HEK293T (cell line): ENCODE measurements at regions not wholly inside any gene's neighbourhood (a gene's known extent, or its start where the extent isn't known, plus 50 kb on each side); places are given as distances from the start of the nearest gene placed in this dataset.

ENCODE experiments used
- CTCF ChIA-PET: fragments of 350-600 bp; formaldehyde crosslinking; extraction: SDS; loops from one replicate; lab custom pipeline; 2021; ENCODE audit warnings: antibody characterized with exemption, inconsistent platforms; lab: Yijun Ruan, JAX
- POLR2A ChIA-PET: fragments of 350-600 bp; formaldehyde crosslinking; extraction: SDS; loops from one replicate; lab custom pipeline; 2020; ENCODE audit warnings: antibody characterized with exemption, inconsistent platforms; lab: Yijun Ruan, JAX
- DNase-seq: peaks from one replicate; pipeline ENCODE4 v3.0.0; 2012; ENCODE audit warnings: mixed read lengths; ENCODE audit errors: extremely low spot score
- ARNT ChIP-seq: fragments of 450-650 bp; IDR thresholded peaks from 2 replicates; pipeline ENCODE4 v1.6.1; 2017; ENCODE audit warnings: mild to moderate bottlenecking
- BHLHE40 ChIP-seq: fragments of 450-650 bp; IDR thresholded peaks from 2 replicates; pipeline ENCODE4 v1.6.1; 2016; ENCODE audit warnings: mild to moderate bottlenecking, moderate library complexity, borderline replicate concordance
- CTBP1 ChIP-seq: fragments of 450-650 bp; IDR thresholded peaks from 2 replicates; pipeline ENCODE4 v1.6.1; 2016; ENCODE audit warnings: borderline replicate concordance
- ELF4 ChIP-seq: fragments of 450-650 bp; IDR thresholded peaks from 2 replicates; pipeline ENCODE4 v1.6.1; 2017; ENCODE audit warnings: antibody characterized with exemption
- FOXA1 ChIP-seq: fragments of 450-650 bp; IDR thresholded peaks from 2 replicates; pipeline ENCODE4 v1.6.1; 2016; ENCODE audit warnings: mild to moderate bottlenecking
- FOXK2 ChIP-seq: fragments of 450-650 bp; IDR thresholded peaks from 2 replicates; pipeline ENCODE4 v1.6.1; 2016; ENCODE audit warnings: mild to moderate bottlenecking
- FOXM1 ChIP-seq: fragments of 450-650 bp; IDR thresholded peaks from 2 replicates; pipeline ENCODE4 v1.6.1; 2017; ENCODE audit warnings: mild to moderate bottlenecking, borderline replicate concordance
- HDGF ChIP-seq: fragments of 450-650 bp; IDR thresholded peaks from 2 replicates; pipeline ENCODE4 v1.6.1; 2017; ENCODE audit warnings: antibody characterized with exemption, borderline replicate concordance
- L3MBTL2 ChIP-seq: fragments of 450-650 bp; conservative IDR thresholded peaks from 2 replicates; pipeline ENCODE4 v1.6.1; 2016; ENCODE audit warnings: mild to moderate bottlenecking
- LEF1 ChIP-seq: fragments of 450-650 bp; IDR thresholded peaks from 2 replicates; pipeline ENCODE4 v1.6.1; 2017; ENCODE audit warnings: mild to moderate bottlenecking, borderline replicate concordance
- NFRKB ChIP-seq: fragments of 450-650 bp; IDR thresholded peaks from 2 replicates; pipeline ENCODE4 v1.6.1; 2016; ENCODE audit warnings: mild to moderate bottlenecking, moderate library complexity
- SP1 ChIP-seq: fragments of 450-650 bp; IDR thresholded peaks from 2 replicates; pipeline ENCODE4 v1.6.1; 2017
- SUZ12 ChIP-seq: fragments of 450-650 bp; IDR thresholded peaks from 2 replicates; pipeline ENCODE4 v1.6.1; 2016; ENCODE audit warnings: mild to moderate bottlenecking
- TARDBP ChIP-seq: fragments of 450-650 bp; IDR thresholded peaks from 2 replicates; pipeline ENCODE4 v1.6.1; 2016
- ZNF384 ChIP-seq: fragments of 450-650 bp; IDR thresholded peaks from 2 replicates; pipeline ENCODE4 v1.6.1; 2016
- TF ChIP-seq, protein P1 (sequence below): fragments of 450-650 bp; IDR thresholded peaks from 2 replicates; pipeline ENCODE4 v1.6.1; 2016

DNA sequence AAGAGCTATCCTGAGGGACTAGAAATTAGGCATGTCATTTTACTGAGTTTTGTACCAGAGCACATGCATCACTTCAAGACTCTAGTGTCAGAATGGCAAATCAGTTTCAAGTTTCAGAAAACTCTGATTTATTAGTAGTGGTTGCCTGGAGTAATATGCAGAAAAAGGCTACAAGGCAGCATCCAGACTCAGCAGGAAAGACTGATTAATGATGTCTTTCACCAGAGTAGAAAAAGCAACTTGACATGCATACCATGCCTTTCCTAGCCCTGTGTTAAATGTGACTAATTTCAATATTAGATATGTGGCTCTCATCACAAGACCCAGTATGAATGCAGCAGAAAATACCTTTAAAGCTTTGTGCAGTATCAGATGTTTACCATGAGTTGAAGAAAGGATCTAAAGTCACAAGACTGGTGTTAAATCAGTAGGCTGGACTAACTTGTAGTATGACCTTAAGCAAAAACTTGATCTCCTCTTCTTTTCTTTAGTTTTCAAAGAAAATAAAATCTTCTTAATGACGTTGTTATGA is 1251.2 kb upstream of the C9orf72 start:
- ChIA-PET CTCF (no interaction called here), POLR2A (no interaction called here)
- DNase-seq: no peak
- TF ChIP-seq ELF4 (no peak), BHLHE40 (no peak), ARNT (no peak), TARDBP (no peak), LEF1 (no peak), SP1 (no peak), CTBP1 (no peak)
- TF ChIP-seq, protein P1, sequence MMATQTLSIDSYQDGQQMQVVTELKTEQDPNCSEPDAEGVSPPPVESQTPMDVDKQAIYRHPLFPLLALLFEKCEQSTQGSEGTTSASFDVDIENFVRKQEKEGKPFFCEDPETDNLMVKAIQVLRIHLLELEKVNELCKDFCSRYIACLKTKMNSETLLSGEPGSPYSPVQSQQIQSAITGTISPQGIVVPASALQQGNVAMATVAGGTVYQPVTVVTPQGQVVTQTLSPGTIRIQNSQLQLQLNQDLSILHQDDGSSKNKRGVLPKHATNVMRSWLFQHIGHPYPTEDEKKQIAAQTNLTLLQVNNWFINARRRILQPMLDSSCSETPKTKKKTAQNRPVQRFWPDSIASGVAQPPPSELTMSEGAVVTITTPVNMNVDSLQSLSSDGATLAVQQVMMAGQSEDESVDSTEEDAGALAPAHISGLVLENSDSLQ: no peak

DNA sequence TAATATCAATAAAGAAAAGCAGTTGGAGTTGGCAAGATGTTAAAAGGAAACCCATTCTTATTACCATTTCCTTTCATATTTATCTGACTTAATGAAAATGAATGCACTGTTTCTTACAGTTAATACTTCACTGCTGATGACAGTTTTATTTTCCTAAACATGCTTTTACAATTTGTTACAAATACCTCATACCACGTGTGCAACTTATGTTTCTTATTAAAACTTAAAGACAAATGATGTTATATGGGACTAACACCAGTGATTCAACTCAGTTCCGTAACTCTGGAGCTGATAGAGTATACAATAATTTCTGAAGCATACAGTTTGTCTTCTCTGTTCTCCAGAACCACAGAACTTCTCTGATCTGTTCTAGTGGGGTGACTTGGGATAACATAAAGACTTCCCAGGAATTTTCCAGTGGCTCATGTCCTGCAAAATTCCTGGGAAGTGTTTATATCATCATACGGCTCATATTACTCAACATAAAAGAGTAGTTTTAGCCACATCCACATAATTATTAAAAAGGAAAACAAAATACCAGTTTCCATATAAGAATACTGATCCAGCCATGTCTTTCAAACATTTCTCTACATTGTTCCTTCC is 1259.0 kb upstream of the C9orf72 start:
- no peak for TF ChIP-seq LEF1
- TF ChIP-seq, protein P1: no peak
- CTCF ChIA-PET: no interaction called here
- no peak for DNase-seq
- POLR2A ChIA-PET: no interaction called here

DNA sequence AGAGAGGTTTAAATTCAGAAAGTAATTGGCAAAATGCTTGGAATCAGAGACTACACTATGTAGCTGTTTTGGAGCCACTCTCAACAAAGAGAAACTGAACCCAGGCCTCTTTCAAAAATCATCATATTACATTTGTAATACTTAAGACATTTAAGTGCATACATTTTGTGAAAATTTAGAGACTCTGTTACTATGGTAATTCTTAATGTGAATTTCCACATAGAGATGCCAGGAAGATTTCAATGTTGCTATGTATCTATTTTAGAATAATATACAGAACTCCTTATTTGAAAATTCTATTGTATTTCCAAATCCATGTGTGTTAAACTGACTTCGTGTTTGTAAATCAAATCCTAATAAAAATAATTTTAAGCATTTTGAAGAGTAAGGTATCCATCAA is 1260.9 kb upstream of the C9orf72 start:
- TF ChIP-seq HDGF (no peak), NFRKB (no peak), CTBP1 (no peak), SUZ12 (no peak), FOXM1 (no peak), FOXA1 (no peak)
- CTCF ChIA-PET: no interaction called here

DNA sequence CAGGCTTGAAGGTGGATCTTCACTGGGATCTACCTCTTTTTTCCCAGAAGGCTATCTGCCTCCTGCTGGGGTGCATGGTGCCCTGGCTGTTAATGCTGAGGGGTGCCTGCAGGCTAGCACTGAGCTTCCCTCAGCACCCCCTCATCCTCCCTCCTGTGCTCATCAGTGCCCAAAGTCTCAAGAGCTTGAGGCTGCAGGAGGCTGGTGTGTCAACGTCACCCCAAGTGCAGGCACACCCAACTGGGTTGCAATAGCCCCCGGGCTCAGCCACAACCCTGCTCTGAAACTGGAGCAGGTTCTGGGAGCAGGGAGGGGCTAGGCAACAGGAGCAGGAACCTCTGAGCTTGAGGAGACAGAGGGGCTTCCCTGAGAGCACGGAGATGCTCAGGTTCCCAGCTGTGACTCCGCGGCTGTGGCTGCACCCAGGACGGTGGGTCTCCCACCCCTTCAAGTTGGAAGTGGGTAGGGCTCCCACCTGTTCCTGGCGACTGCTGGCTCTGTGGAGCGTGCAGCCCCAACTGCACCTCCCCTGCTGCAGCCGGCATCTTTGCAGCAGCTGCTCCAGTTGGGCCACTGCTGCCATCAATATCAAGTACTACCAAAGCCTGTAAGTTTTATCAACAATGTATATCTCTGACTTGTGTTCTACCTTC is 1266.6 kb upstream of the C9orf72 start:
- POLR2A ChIA-PET: no interaction called here
- no peak for TF ChIP-seq TARDBP
- TF ChIP-seq L3MBTL2: no peak
- TF ChIP-seq SUZ12: no peak
- no peak for TF ChIP-seq FOXM1
- TF ChIP-seq LEF1: no peak
- no peak for TF ChIP-seq FOXK2
- TF ChIP-seq SP1: no peak
- TF ChIP-seq, protein P1: no peak
- TF ChIP-seq NFRKB: no peak
- no peak for TF ChIP-seq FOXA1
- no peak for TF ChIP-seq ZNF384
- TF ChIP-seq ELF4: no peak
- no peak for TF ChIP-seq CTBP1
- no peak for TF ChIP-seq HDGF
- no peak for TF ChIP-seq BHLHE40
- TF ChIP-seq ARNT: no peak
- DNase-seq: no peak
- CTCF ChIA-PET: no interaction called here

More for the DNA sequence above, 1260.9 kb upstream of the C9orf72 start:
- DNase-seq: no peak
- POLR2A ChIA-PET: no interaction called here

DNA sequence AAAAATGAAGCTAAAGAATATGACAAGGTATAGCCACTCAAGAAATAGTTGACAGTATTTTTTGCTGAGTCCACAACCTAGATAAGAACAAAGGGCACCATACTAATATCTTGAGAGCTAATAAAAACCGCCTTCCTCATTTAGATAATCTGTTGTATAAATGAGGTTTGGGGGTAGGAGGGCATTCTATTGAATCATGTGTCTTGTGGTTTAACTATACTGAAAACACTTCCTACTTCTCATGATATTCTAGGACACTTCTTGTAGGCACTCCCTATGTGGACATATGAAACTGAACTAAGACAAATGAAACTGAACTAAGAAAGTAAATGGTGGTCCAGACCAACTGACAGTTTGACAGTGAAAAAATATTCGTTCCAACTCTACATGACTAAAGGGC is 1268.5 kb upstream of the C9orf72 start:
- CTCF ChIA-PET: no interaction called here
- POLR2A ChIA-PET: no interaction called here
- TF ChIP-seq NFRKB (no peak), ELF4 (no peak), ZNF384 (no peak), HDGF (no peak), TARDBP (no peak), FOXM1 (no peak), FOXA1 (no peak), BHLHE40 (no peak), CTBP1 (no peak), ARNT (no peak)
- TF ChIP-seq, protein P1: no peak
- no peak for DNase-seq

DNA sequence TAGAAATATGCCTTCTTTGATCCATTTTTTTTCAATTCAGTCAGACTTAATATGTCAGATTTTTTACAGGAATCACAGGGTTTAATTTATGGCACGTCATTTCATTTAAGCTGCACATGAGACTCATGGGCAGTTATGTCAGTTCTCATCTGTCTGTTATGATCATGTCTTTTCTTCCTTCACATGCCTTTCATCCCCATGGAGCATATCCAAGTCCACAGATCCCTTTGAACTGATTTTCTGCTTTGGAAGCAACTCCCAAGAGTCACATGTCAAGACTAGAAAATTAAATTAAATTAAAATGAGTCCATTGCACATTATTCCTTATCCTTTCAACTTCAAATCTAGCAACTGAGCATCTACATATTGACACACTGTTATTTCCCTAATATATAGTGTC is 1274.0 kb upstream of the C9orf72 start:
- ChIA-PET POLR2A (no interaction called here), CTCF (no interaction called here)
- no peak for DNase-seq
- TF ChIP-seq CTBP1: no peak
- TF ChIP-seq TARDBP: no peak
- TF ChIP-seq ELF4: no peak
- no peak for TF ChIP-seq BHLHE40
- TF ChIP-seq FOXM1: no peak
- TF ChIP-seq NFRKB: no peak
